Smooth muscle cell (in vitro differentiated cells): ENCODE measurements at regions not wholly inside any gene's neighbourhood (a gene's known extent, or its start where the extent isn't known, plus 50 kb on each side); places are given as distances from the start of the nearest gene placed in this dataset.
A peak's percentile ranks its signal among the peaks of the same experiment; 100 is the strongest.

Experiments used
- DNase-seq: peaks from one replicate; lab custom pipeline; 2025; ENCODE audit not compliant: unreplicated experiment; lab: John Stamatoyannopoulos, UW
- H2AFZ ChIP-seq: fragments of 200-600 bp; sonication (generic); 2 replicates; pipeline ENCODE4 v1.6.0; 2016; ENCODE audit warnings: antibody characterized with exemption, low read depth, mild to moderate bottlenecking
- H3F3A ChIP-seq: fragments of 200-600 bp; sonication (generic); 2 replicates; pipeline ENCODE4 v1.6.0; 2017; ENCODE audit warnings: antibody characterized with exemption, low read depth
- H3K27ac ChIP-seq: fragments of 200-600 bp; sonication (generic); 2 replicates; pipeline ENCODE4 v1.5.1; 2016; ENCODE audit warnings: low read depth, mild to moderate bottlenecking
- H3K27me3 ChIP-seq: fragments of 200-600 bp; sonication (generic); 2 replicates; pipeline ENCODE4 v1.6.1; 2016; ENCODE audit warnings: low read depth, mild to moderate bottlenecking
- H3K36me3 ChIP-seq: fragments of 200-600 bp; sonication (generic); 2 replicates; pipeline ENCODE4 v1.5.1; 2016; ENCODE audit warnings: low read depth
- H3K4me1 ChIP-seq: fragments of 200-600 bp; sonication (generic); 2 replicates; pipeline ENCODE4 v1.5.1; 2016; ENCODE audit warnings: low read depth
- H3K4me2 ChIP-seq: fragments of 200-600 bp; sonication (generic); 2 replicates; pipeline ENCODE4 v1.6.0; 2016; ENCODE audit warnings: mild to moderate bottlenecking
- H3K4me3 ChIP-seq: fragments of 200-600 bp; sonication (generic); 2 replicates; pipeline ENCODE4 v1.5.1; 2016; ENCODE audit warnings: mild to moderate bottlenecking
- H3K79me2 ChIP-seq: fragments of 200-600 bp; sonication (generic); 2 replicates; pipeline ENCODE4 v1.6.0; 2016; ENCODE audit warnings: low read depth, mild to moderate bottlenecking
- H3K9ac ChIP-seq: fragments of 200-600 bp; sonication (generic); 2 replicates; pipeline ENCODE4 v1.6.0; 2016; ENCODE audit warnings: low read depth
- H3K9me3 ChIP-seq: fragments of 200-600 bp; sonication (generic); replicated peaks from 2 replicates; pipeline ENCODE4 v1.5.1; 2016; ENCODE audit warnings: low read depth
- H4K20me1 ChIP-seq: fragments of 200-600 bp; sonication (generic); 2 replicates; pipeline ENCODE4 v1.6.0; 2016; ENCODE audit warnings: low read depth
- CTCF ChIP-seq: fragments of 200-600 bp; sonication (generic); IDR thresholded peaks from 2 replicates; pipeline ENCODE4 v1.5.1; 2017; ENCODE audit warnings: borderline replicate concordance, mild to moderate bottlenecking, antibody characterized with exemption; ENCODE audit not compliant: insufficient read depth, poor library complexity, severe bottlenecking
- WGBS: methylation state at CpG from one replicate; pipeline ENCODE4 v1.1.7; 2016; ENCODE audit warnings: low lambda C conversion rate; 5-methylcytosine and 5-hydroxymethylcytosine counted together

GRCh38 chr15:94145046-94145445 is 86.3 kb upstream of the MCTP2 start:
- no peaks in the 10 kb centered on the region for H3K4me1 ChIP-seq
- 96% methylated on average over 4 of the region's 4 CpGs for WGBS
- H3K27me3 ChIP-seq, result peaks cover 4% of the 10 kb centered on the region
- no peaks in the 10 kb centered on the region for H3K9me3 ChIP-seq
- no peaks in the 10 kb centered on the region for H3F3A ChIP-seq
- no peak overlapping the region for H3K4me3 ChIP-seq
- H3K9ac ChIP-seq, result no peak overlapping the region
- H3K79me2 ChIP-seq, result no peaks in the 10 kb centered on the region
- H3K4me2 ChIP-seq, result no peak overlapping the region
- TF ChIP-seq CTCF, result no peak
- no peaks in the 10 kb centered on the region for H4K20me1 ChIP-seq
- no peak for DNase-seq
- no peak overlapping the region for H2AFZ ChIP-seq
- H3K27ac ChIP-seq, result no peak overlapping the region
- H3K36me3 ChIP-seq, result no peaks in the 10 kb centered on the region

- no peak overlapping the region for H3K4me2 ChIP-seq
- no peak for TF ChIP-seq CTCF
- no peaks in the 10 kb centered on the region for H3K9me3 ChIP-seq
- peaks cover 22% of the 10 kb centered on the region for H3K27me3 ChIP-seq
- no peaks in the 10 kb centered on the region for H3F3A ChIP-seq
- H3K9ac ChIP-seq, result no peak overlapping the region
- no peaks in the 10 kb centered on the region for H4K20me1 ChIP-seq
- no peaks in the 10 kb centered on the region for H3K79me2 ChIP-seq
- H3K4me1 ChIP-seq, result no peaks in the 10 kb centered on the region
- no peaks in the 10 kb centered on the region for H3K36me3 ChIP-seq
- DNase-seq, result no peak
- 57% methylated on average over 2 of the region's 2 CpGs for WGBS
- no peak overlapping the region for H3K4me3 ChIP-seq
- no peak overlapping the region for H3K27ac ChIP-seq
- no peak overlapping the region for H2AFZ ChIP-seq
Measured at GRCh38 chr15:94141802-94142201, 89.6 kb upstream of the MCTP2 start.

- Histone ChIP-seq H3K9me3 (no peaks in the 10 kb centered on the region), H3K9ac (no peak overlapping the region), H3K36me3 (no peaks in the 10 kb centered on the region), H3F3A (no peaks in the 10 kb centered on the region), H3K4me2 (no peak overlapping the region), H3K27me3 (peaks cover 29% of the 10 kb centered on the region), H3K4me3 (no peak overlapping the region), H3K79me2 (no peaks in the 10 kb centered on the region), H3K27ac (no peak overlapping the region), H3K4me1 (no peaks in the 10 kb centered on the region), H2AFZ (no peak overlapping the region), H4K20me1 (no peaks in the 10 kb centered on the region)
- WGBS, result 77% methylated on average over 1 of the region's 1 CpG
- peak; percentile 4 for TF ChIP-seq CTCF
- DNase-seq, result no peak
Measured at GRCh38 chr15:94135486-94136147, 95.7 kb upstream of the MCTP2 start.

- Histone ChIP-seq H3K9ac (no peak overlapping the region), H4K20me1 (no peaks in the 10 kb centered on the region), H3K36me3 (no peaks in the 10 kb centered on the region), H3F3A (no peaks in the 10 kb centered on the region), H3K9me3 (no peaks in the 10 kb centered on the region), H3K4me3 (no peak overlapping the region), H3K79me2 (no peaks in the 10 kb centered on the region), H3K4me1 (no peaks in the 10 kb centered on the region), H3K27ac (no peak overlapping the region), H2AFZ (no peak overlapping the region), H3K27me3 (peaks cover 19% of the 10 kb centered on the region), H3K4me2 (no peak overlapping the region)
- TF ChIP-seq CTCF, result no peak
- no peak for DNase-seq
Measured at GRCh38 chr15:94131875-94132274, 99.5 kb upstream of the MCTP2 start.
